ENCODE measurements at regions not wholly inside any gene's neighbourhood (a gene's known extent, or its start where the extent isn't known, plus 50 kb on each side); places are given as distances from the start of the nearest gene placed in this dataset.
"Not testable (repeated sequence)": the region's sequence is repeated elsewhere in the genome, so short reads cannot be mapped to it uniquely, and the experiment has no call there.

DNA sequence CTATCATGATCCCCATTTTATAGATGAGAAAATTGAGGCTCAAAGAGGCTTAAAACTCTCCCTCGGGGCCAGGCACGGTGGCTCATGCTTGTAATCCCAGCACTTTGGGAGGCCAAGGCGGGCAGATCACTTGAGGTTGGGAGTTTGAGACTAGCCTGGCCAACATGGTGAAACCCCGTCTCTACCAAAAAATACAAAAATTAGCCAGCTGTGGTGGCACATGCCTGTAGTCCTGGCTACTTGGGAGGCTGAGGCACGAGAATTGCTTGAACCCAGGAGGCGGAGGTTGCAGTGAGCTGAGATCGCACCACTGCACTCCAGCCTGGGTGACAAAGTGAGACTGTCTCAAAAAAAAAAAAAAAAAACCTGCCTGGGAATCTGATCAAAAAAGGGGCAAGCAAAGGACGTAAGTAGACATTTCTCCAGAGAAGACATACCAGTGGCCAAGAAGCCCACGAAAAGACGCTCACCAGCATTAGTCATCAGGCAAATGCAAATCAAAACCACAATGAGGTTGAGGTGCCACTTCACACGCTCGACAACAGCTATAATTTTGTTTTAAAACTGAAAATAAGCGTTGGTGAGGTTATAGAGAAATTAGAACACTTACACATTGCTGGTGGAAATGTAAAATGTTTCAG is 115.1 kb upstream of the TNRC6C start:
- peak overlapping the region; percentile 36 for H3K27ac Mint-ChIP-seq
- not testable (repeated sequence) for H3K36me3 Mint-ChIP-seq, H3K9me3 Mint-ChIP-seq, H3K27me3 Mint-ChIP-seq
- H3K4me3 Mint-ChIP-seq = peak overlapping the region; percentile 9
- peaks cover 43% of the 10 kb centered on the region for H3K4me1 Mint-ChIP-seq

- peaks cover 40% of the 10 kb centered on the region for H3K4me1 Mint-ChIP-seq
These were observed 114.6 kb upstream of the TNRC6C start for GRCh38 chr17:77843896-77844295.

GRCh38 chr17:77844681-77845080 is 113.8 kb upstream of the TNRC6C start:
- no peaks in the 10 kb centered on the region for H3K36me3 Mint-ChIP-seq
- peaks cover 36% of the 10 kb centered on the region for H3K4me1 Mint-ChIP-seq
- no peaks in the 10 kb centered on the region for H3K9me3 Mint-ChIP-seq
- H3K27ac Mint-ChIP-seq = peak overlapping the region; percentile 43
- H3K4me3 Mint-ChIP-seq = no peak overlapping the region
- no peaks in the 10 kb centered on the region for H3K27me3 Mint-ChIP-seq

More at GRCh38 chr17:77843896-77844295, 114.6 kb upstream of the TNRC6C start:
- Mint-ChIP-seq H3K9me3 (no peaks in the 10 kb centered on the region), H3K4me3 (peak overlapping the region; percentile 9), H3K36me3 (no peaks in the 10 kb centered on the region), H3K27me3 (no peaks in the 10 kb centered on the region), H3K27ac (peak overlapping the region; percentile 36)

DNA sequence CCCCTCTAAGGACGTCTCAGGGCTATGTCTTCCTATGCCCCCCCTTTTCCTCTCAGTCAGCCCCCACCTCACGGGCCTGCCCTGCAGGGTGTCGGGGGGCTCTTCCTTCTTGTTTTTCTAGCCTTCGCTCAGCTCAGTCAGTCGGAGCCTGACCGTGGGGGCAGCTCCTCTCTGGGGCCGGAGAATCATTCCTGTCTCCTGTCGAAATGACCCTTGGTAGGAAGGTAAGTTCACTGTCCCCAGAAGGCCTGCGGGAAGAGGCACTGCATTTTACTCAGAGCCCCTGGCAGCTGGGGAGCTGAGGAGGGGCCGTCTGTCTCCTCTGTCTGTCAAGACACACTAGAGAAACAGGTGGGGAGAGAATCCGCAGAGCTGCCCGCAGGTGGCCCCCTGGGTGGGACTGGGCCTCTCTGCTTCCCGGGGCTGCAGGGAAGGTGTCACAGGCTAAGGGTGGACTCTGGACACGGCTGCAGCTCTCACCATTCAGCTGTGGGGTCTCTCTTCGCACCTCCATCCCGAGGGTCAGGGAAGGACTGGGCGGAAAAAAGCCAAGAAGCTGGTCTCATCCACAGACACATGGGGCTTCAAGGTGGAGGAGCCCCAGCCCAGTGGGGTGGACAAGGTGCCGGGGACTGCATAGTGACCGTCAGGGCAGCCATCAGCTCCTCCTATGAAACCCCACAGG is 112.8 kb upstream of the TNRC6C start:
- Mint-ChIP-seq H3K9me3 (no peaks in the 10 kb centered on the region), H3K27ac (no peak overlapping the region), H3K27me3 (no peaks in the 10 kb centered on the region), H3K4me1 (peaks cover 36% of the 10 kb centered on the region), H3K36me3 (no peaks in the 10 kb centered on the region), H3K4me3 (no peak overlapping the region)

GRCh38 chr17:77846531-77847085 is 111.9 kb upstream of the TNRC6C start:
- Mint-ChIP-seq H3K4me3 (no peak overlapping the region), H3K27ac (peak overlapping the region; percentile 15), H3K4me1 (peaks cover 34% of the 10 kb centered on the region)

GRCh38 chr17:77847221-77848085 is 111.0 kb upstream of the TNRC6C start:
- H3K4me3 Mint-ChIP-seq = no peak overlapping the region
- H3K27me3 Mint-ChIP-seq = no peaks in the 10 kb centered on the region
- H3K27ac Mint-ChIP-seq = no peak overlapping the region
- H3K4me1 Mint-ChIP-seq = peaks cover 25% of the 10 kb centered on the region
- H3K9me3 Mint-ChIP-seq = no peaks in the 10 kb centered on the region
- no peaks in the 10 kb centered on the region for H3K36me3 Mint-ChIP-seq

More at GRCh38 chr17:77846531-77847085, 111.9 kb upstream of the TNRC6C start:
- Mint-ChIP-seq H3K36me3 (no peaks in the 10 kb centered on the region), H3K27me3 (no peaks in the 10 kb centered on the region), H3K9me3 (no peaks in the 10 kb centered on the region)

GRCh38 chr17:77848257-77848656 is 110.2 kb upstream of the TNRC6C start:
- Mint-ChIP-seq H3K4me3 (no peak overlapping the region), H3K27me3 (no peaks in the 10 kb centered on the region), H3K4me1 (peaks cover 17% of the 10 kb centered on the region), H3K9me3 (no peaks in the 10 kb centered on the region), H3K27ac (no peak overlapping the region), H3K36me3 (no peaks in the 10 kb centered on the region)

- no peaks in the 10 kb centered on the region for H3K36me3 Mint-ChIP-seq
- H3K27ac Mint-ChIP-seq = no peak overlapping the region
- H3K9me3 Mint-ChIP-seq = no peaks in the 10 kb centered on the region
- no peak overlapping the region for H3K4me3 Mint-ChIP-seq
- peaks cover 8% of the 10 kb centered on the region for H3K4me1 Mint-ChIP-seq
- H3K27me3 Mint-ChIP-seq = no peaks in the 10 kb centered on the region
These were observed 109.3 kb upstream of the TNRC6C start for GRCh38 chr17:77849239-77849638.

DNA sequence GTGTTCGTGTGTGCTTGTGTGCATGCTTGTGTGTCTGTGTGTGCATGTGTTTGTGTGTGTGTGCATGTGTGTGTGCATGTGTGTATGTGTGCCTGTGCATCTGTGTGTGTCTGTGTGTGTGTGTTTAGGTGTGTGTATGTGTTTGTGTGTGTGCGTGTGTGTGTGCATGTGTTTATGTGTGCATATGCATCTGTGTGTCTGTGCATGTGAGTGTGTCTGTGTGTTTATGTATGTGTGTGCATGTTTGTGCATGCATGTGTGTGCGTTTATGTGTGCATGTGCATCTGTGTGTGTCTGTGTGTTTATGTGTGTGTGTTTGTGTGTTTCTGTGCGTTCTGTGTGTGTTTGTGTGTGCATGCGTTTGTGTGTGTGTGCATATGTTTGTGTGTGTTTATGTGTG is 106.6 kb upstream of the TNRC6C start:
- no peak overlapping the region for H3K4me3 Mint-ChIP-seq
- H3K27me3 Mint-ChIP-seq = no peaks in the 10 kb centered on the region
- no peak overlapping the region for H3K27ac Mint-ChIP-seq
- H3K9me3 Mint-ChIP-seq = no peaks in the 10 kb centered on the region
- peaks cover under 1% of the 10 kb centered on the region for H3K4me1 Mint-ChIP-seq
- no peaks in the 10 kb centered on the region for H3K36me3 Mint-ChIP-seq

GRCh38 chr17:77852731-77853130 is 105.8 kb upstream of the TNRC6C start:
- H3K27me3 Mint-ChIP-seq = no peaks in the 10 kb centered on the region
- peaks cover 9% of the 10 kb centered on the region for H3K4me1 Mint-ChIP-seq
- H3K9me3 Mint-ChIP-seq = no peaks in the 10 kb centered on the region
- no peaks in the 10 kb centered on the region for H3K36me3 Mint-ChIP-seq
- no peak overlapping the region for H3K27ac Mint-ChIP-seq
- no peak overlapping the region for H3K4me3 Mint-ChIP-seq

GRCh38 chr17:77853191-77853977 is 105.1 kb upstream of the TNRC6C start:
- peaks cover 16% of the 10 kb centered on the region for H3K4me1 Mint-ChIP-seq
- H3K4me3 Mint-ChIP-seq = no peak overlapping the region
- no peaks in the 10 kb centered on the region for H3K9me3 Mint-ChIP-seq
- no peaks in the 10 kb centered on the region for H3K27me3 Mint-ChIP-seq
- H3K36me3 Mint-ChIP-seq = no peaks in the 10 kb centered on the region
- no peak overlapping the region for H3K27ac Mint-ChIP-seq

DNA sequence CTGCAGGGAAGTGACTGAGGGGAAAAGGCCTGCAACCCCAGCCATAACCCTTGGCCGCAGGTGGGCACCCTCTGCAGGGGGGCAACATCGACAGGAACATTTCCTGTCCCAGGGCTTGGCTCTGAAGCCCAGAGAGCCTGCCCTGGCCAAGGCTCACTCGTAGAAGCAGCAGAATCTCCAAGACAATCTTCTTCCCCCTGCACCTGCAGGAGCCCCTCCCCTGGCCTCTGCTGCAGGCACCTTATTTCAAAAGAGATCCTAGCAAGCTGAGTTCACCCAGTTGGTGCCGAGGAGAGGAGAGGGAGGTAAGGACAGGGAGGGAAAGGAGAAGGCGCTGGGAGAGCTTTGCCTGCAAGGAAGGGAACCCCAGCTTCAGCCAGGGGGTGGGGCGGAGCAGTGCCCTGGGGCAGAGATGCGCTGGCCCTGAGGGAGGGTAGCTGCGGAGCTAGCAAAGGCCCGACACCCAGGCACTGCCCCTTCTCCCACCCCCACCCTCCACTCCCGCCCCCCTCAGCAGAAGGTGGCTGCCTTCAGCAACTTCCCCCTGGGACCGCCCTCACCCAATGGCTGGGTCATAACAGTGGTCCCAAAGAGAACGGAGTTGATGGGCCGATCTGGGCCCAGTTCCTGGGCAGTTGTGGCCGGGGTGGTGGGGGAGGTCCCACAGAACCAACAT is 104.3 kb upstream of the TNRC6C start:
- no peak overlapping the region for H3K27ac Mint-ChIP-seq
- no peaks in the 10 kb centered on the region for H3K27me3 Mint-ChIP-seq
- H3K36me3 Mint-ChIP-seq = no peaks in the 10 kb centered on the region
- no peaks in the 10 kb centered on the region for H3K9me3 Mint-ChIP-seq
- peaks cover 19% of the 10 kb centered on the region for H3K4me1 Mint-ChIP-seq
- H3K4me3 Mint-ChIP-seq = no peak overlapping the region

DNA sequence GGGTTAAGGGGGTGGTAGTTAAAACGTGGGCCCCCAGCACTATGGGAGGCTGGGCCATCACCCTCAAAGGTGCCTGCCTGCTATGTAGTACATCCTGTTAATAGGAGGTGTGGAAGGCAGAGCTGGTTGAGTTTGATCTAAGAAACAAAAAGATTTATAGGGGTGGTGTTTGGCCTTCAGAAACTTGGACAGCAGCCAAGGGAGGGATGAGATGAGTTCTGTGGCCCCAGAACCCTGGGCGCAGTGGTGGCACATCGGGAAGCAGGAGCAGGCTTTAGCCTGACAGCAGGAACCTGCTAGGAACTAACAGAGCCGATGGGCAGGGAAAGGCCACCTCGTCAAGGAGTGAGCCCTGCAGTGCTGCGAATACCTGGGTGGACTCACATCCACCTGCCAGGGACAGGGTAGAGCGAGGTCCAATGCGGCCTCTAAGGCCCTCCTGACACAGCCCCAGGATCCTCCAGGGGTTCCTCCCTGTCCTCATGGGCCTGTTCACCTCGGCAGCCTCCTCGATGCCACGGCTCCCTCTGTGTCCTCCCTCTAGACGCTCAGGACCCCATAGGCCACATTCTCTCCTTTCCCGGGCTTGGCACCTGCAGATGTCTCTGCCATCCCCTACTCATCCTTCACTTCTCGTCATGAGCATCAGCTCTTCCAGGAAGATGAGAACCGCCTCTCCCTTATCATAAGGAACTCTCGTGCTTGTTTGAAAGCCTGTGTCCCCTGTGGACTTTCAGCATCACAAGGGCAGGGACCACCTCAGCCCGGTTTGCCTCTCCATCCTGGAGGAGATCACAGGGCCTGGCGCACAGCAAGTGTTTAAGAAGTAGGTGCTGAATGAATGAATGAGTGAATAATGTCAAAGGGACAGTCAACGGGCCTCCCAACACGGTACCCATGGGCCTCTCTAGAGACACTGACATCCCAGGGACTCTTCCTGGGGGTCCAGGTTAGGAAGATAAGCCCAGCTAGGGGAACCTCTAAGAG is 103.5 kb upstream of the TNRC6C start:
- H3K27ac Mint-ChIP-seq = peak overlapping the region; percentile 32
- no peaks in the 10 kb centered on the region for H3K9me3 Mint-ChIP-seq
- H3K36me3 Mint-ChIP-seq = no peaks in the 10 kb centered on the region
- H3K27me3 Mint-ChIP-seq = no peaks in the 10 kb centered on the region
- no peak overlapping the region for H3K4me3 Mint-ChIP-seq
- peaks cover 19% of the 10 kb centered on the region for H3K4me1 Mint-ChIP-seq

All from activated naive CD4-positive, alpha-beta T cell treated with anti-CD3 and anti-CD28 coated beads, Interleukin-2, amount 50 U/mL, for 24 hours (primary cell).